HG03439 (cell line): ENCODE measurements at regions not wholly inside any gene's neighbourhood (a gene's known extent, or its start where the extent isn't known, plus 50 kb on each side); places are given as distances from the start of the nearest gene placed in this dataset.

Source experiments
- ATAC-seq: cut with Tn5 transposase; IDR thresholded peaks from one replicate; pipeline ENCODE4 v1.9.1; 2021; ENCODE audit warnings: mild to moderate bottlenecking, moderate library complexity; ENCODE audit not compliant: unreplicated experiment

DNA sequence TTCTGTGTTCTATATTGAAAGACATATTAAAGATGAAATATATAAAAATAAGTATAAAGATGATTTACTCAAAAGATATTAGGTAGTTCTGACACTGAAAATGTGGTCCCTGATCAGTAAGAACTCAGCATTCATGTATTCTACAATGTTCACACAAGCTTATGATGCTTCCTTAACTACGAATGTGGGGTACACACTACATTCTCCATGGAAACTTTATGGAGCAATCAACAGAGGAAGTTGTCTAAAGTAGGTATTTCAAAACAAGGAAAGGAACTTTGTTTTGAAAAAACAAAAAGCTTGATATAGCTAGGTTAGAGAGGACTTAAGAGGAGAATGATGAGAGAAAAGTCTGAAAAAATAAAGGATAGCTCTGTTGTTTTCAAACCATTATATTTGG is 119.7 kb upstream of the RGS18 start:
- no peak for ATAC-seq

DNA sequence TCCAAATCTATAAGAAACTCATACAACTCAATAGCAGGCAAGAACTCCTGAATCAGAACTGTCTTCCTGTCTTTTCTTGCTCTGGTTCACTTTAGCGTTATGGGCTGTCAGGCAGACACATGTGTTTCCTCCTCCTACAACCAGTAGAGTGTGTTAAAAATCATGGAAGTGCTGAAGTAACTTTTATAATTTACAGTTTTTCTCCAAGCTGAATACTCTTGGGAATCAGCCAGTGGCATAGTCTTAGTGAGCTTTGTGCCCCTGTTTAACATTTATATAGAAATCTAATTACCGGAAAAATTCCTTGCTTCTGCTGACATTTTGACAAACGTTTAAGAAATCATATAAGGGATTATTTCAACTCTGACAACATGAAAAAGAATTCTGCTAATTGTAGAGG is 113.1 kb upstream of the RGS18 start:
- ATAC-seq, result no peak

DNA sequence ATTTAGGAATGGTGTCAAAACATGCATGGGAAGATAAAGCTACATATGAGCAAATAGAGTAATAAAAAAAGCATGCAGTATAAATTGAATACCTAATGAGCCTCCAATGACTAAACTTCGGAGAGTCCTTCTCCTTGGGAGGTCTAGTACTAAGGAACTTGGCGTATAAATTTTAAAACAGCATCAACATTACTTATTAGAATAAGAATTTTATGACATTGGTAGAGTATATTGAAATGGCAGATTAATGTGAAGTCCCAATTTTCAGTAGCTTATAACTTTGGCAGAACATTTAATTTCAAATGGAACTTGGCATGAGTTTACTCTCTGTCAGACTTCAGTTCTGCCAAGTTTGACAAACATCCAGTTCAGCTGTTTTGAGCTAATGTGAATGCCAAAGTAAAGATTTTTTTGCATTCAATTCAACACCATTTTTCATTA is 104.7 kb upstream of the RGS18 start:
- no peak for ATAC-seq

- ATAC-seq, result no peak
These were observed 100.5 kb upstream of the RGS18 start for GRCh38 chr1:192057766-192058165.

GRCh38 chr1:192059407-192059806 is 98.9 kb upstream of the RGS18 start:
- no peak for ATAC-seq

DNA sequence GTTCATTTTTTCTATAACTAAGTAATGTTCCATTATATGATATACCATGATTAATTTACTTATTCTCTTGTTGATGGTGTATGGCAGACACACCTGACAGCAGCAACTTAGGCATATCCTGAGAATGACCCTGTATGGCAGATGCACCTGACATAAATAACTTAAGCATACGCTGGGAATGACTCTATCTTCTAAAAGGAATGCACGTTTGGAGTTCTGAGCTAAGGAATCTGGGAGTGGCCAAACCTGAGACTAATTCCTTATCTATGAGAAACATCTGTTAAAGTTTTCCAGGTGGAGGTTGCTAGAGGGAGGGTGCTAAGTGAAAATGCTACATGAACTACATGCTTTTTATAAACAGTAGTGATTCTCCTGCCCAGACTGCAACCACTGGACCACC is 96.7 kb upstream of the RGS18 start:
- no peak for ATAC-seq

GRCh38 chr1:192065087-192065486 is 93.2 kb upstream of the RGS18 start:
- no peak for ATAC-seq

DNA sequence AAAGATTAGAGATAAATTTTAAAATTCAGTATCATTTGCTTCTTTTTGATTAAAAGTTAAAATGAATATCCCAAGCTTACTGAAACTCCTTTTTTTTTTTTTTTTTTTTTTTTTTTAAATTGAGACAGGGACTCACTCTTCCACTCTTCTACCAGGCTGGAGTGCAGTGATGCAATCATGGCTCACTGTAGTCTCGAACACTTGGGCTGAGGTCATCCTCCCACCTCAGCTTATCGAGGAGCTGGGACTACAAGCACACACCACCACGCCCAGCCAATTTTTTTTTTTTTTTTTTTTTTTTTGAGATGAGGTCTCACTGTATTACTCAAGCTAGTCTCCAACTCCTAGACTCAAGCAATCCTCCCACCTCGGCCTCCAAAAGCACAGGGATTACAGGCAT is 92.1 kb upstream of the RGS18 start:
- ATAC-seq, result no peak

- no peak for ATAC-seq
These were observed 90.9 kb upstream of the RGS18 start for GRCh38 chr1:192067360-192067759.

DNA sequence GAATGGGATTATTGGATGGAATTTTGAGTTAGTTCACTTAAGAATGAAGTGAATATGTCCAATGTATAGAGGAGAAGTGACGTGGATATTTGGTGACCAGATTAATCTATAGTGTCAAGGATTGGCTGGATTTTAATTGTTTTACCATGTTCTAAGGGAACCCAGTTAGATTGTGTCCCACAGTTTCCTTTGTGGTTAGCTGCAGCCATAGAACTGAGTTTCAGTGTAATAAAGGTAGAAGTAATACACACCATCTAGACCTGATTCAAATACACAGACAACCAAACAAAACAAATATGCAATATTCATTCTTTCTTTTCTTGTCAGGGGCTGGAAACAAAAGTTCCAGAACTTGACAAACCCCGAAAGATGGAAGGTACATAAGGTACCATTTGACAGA is 88.0 kb upstream of the RGS18 start:
- ATAC-seq, result no peak

DNA sequence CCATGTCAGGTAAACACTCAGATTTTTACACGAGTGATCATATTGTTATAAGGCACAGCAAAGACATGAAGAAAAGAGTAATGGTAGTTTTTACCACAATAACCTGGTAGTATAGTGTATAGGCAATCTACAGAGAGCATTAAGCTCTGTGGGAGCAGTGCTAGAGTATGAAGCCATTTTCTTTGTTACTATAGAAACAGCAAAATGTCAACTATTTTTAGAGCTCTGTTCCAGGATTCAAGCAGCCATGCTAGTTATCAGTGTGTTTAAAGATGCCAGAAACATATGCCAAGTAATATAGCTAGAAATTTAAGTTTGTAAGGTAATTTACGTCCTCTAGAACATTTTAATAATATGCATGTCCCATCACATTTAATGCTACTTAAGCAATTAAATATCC is 77.6 kb upstream of the RGS18 start:
- ATAC-seq, result no peak

GRCh38 chr1:192081359-192081758 is 76.9 kb upstream of the RGS18 start:
- no peak for ATAC-seq

- ATAC-seq, result no peak
These were observed 71.6 kb upstream of the RGS18 start for GRCh38 chr1:192086644-192087043.

DNA sequence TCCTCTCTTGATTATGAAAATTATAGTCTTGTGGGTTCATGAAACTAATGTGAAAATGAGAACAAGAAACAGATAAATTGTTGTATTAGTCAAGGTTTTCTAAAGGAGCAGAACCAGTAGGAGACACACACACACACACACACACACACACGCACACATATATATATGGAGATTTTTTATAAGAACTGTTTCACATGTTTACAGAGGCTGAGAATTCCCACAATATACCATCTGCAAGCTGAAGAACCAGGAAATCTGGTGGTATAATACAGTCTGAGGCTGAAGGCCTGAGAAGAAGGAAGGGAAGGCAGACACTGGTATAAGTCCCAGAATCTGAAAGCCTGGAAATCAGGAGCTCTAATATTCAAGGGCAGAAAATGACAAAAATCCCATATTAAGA is 70.9 kb upstream of the RGS18 start:
- ATAC-seq, result no peak

- no peak for ATAC-seq
These were observed 69.8 kb upstream of the RGS18 start for GRCh38 chr1:192088496-192088895.

- ATAC-seq, result no peak
These were observed 60.3 kb upstream of the RGS18 start for GRCh38 chr1:192098001-192098400.

DNA sequence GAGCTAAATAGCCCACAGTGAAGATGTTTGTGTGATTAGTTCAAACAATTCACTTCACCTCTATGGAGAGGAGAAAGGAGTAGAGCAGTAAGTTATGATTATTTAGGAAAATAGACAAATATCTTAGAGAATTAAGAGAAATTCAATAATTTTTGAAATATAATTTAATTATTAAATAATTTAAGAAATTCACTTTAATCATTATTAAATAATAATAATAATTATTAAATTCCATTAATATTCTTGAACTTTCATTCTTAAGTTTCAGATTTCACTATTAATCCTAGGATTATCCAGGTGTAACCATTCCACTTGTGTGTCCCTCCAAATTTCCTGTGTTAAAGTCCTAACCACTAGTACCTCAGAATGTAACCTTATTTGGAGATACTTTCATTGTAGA is 58.9 kb upstream of the RGS18 start:
- ATAC-seq, result no peak

GRCh38 chr1:192100686-192101468 is 57.4 kb upstream of the RGS18 start:
- no peak for ATAC-seq

- no peak for ATAC-seq
These were observed 54.1 kb upstream of the RGS18 start for GRCh38 chr1:192104128-192104527.

GRCh38 chr1:192104852-192105251 is 53.4 kb upstream of the RGS18 start:
- no peak for ATAC-seq

DNA sequence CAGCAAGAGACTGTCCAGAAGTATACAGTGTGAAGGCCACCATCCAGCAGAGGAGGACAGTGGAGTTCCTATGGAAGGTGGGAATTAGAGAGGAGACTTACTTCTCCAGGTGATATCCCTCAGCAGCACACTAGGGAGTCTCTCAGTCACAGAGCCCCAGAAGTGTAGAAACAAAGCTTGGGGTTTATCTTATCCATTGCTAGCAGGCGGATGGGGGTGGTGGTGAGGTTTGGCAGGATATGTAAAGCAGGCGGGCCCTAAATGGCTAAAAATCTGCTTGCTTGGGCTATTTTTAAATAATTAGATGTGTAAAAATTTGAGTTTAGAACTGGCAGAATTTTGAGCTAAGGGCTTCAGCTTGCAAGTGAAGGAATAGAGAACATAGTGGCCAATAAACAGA is 50.1 kb upstream of the RGS18 start:
- no peak for ATAC-seq
